ENCODE measurements at regions not wholly inside any gene's neighbourhood (a gene's known extent, or its start where the extent isn't known, plus 50 kb on each side); places are given as distances from the start of the nearest gene placed in this dataset.

DNA sequence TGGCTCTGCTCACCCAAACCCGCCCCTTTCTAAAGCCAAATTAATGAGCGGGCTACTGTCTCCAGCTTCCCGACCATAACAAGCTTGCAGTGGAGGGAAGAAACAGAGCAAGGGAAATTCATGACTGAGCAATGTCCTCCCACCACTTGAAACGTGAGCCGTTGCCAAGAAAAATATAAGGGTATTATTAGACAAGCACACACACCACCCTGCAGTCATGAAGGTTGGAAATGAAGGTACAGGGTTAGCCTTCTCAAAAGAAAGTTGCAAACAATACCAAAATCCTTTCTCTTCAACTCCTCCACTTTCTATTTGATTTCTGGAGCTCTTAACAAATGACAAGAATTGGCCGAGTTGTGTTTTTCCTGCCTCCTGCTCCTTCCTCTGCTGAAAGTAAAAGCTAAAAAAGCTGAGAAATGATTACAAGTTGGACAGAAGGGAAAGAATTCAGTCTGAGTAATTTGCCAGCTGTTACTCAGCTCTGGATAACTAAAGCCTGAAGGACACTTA lies 151.1 kb upstream of the B3GAT2 start:
- no peak for TF ChIP-seq EP300 (IDR thresholded peaks at IDR 0.05; ENCODE audit: low read depth)
- TF ChIP-seq, protein P1, sequence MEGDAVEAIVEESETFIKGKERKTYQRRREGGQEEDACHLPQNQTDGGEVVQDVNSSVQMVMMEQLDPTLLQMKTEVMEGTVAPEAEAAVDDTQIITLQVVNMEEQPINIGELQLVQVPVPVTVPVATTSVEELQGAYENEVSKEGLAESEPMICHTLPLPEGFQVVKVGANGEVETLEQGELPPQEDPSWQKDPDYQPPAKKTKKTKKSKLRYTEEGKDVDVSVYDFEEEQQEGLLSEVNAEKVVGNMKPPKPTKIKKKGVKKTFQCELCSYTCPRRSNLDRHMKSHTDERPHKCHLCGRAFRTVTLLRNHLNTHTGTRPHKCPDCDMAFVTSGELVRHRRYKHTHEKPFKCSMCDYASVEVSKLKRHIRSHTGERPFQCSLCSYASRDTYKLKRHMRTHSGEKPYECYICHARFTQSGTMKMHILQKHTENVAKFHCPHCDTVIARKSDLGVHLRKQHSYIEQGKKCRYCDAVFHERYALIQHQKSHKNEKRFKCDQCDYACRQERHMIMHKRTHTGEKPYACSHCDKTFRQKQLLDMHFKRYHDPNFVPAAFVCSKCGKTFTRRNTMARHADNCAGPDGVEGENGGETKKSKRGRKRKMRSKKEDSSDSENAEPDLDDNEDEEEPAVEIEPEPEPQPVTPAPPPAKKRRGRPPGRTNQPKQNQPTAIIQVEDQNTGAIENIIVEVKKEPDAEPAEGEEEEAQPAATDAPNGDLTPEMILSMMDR (IDR thresholded peaks at IDR 0.05), result no peak

Data from transverse colon (tissue), 3 donors.